DOHH2 (cell line): ENCODE measurements at regions not wholly inside any gene's neighbourhood (a gene's known extent, or its start where the extent isn't known, plus 50 kb on each side); places are given as distances from the start of the nearest gene placed in this dataset.

Experiments used
- CTCF ChIP-seq: fragments of 200-600 bp; sonication (generic); IDR thresholded peaks from one replicate; pipeline ENCODE4 v1.5.1; 2014; ENCODE audit warnings: antibody characterized with exemption, mild to moderate bottlenecking, low read depth, low read length; ENCODE audit not compliant: poor library complexity, severe bottlenecking
- EZH2phosphoT487 ChIP-seq: fragments of 200-600 bp; sonication (generic); IDR thresholded peaks from 2 replicates; pipeline ENCODE4 v1.6.1; 2017; ENCODE audit warnings: borderline replicate concordance, mild to moderate bottlenecking, antibody characterized with exemption, low read length, moderate library complexity, mixed read lengths

GRCh38 chr6:150765067-150765764 lies 100.3 kb upstream of the MTHFD1L start:
- TF ChIP-seq CTCF (no peak), EZH2phosphoT487 (no peak)
